ENCODE measurements at regions not wholly inside any gene's neighbourhood (a gene's known extent, or its start where the extent isn't known, plus 50 kb on each side); places are given as distances from the start of the nearest gene placed in this dataset.

DNA sequence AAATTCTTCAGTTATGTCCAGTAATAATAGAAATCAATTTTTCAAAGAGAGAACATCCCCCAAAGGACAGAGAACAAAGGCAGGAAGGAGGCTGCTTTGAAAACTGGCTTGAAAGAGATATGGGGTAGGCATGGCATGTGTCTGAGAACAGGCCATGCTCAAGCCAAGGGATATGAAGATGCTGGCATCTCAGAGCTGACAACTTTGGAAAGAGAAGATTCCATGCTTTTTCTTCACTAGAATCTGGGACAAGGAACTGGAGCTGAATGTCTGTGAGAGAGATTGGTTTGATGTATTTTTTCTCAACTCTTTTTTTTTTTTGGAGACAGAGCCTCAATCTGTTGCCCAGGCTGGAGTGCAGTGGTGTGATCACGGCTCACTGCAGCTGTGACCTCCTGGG, 139.8 kb upstream of the DLX2 start:
- Histone ChIP-seq H3K9ac (ENCODE audit: low read depth in 1 of 3, low read length in 3 of 3) (no peak overlapping the region), H3K27me3 (ENCODE audit: control insufficient read depth in 3 of 3, insufficient read depth in 3 of 3, low read length in 3 of 3) (no peaks in the 10 kb centered on the region), H3K36me3 (ENCODE audit: control insufficient read depth in 3 of 3, insufficient read depth in 3 of 3, low read length in 3 of 3) (no peaks in the 10 kb centered on the region), H3K4me1 (ENCODE audit: control insufficient read depth in 3 of 3, insufficient read depth in 3 of 3, low read length in 3 of 3) (no peaks in the 10 kb centered on the region), H3K27ac (ENCODE audit: low read depth, low read length) (no peak overlapping the region), H3K9me3 (ENCODE audit: control insufficient read depth in 3 of 3, low read length in 3 of 3) (no peaks in the 10 kb centered on the region), H3K4me3 (ENCODE audit: low read length in 3 of 3) (no peak overlapping the region)

- Histone ChIP-seq H3K27me3 (ENCODE audit: control insufficient read depth in 3 of 3, insufficient read depth in 3 of 3, low read length in 3 of 3) (no peaks in the 10 kb centered on the region), H3K9me3 (ENCODE audit: control insufficient read depth in 3 of 3, low read length in 3 of 3) (no peaks in the 10 kb centered on the region), H3K4me1 (ENCODE audit: control insufficient read depth in 3 of 3, insufficient read depth in 3 of 3, low read length in 3 of 3) (no peaks in the 10 kb centered on the region), H3K27ac (ENCODE audit: low read depth, low read length) (no peak overlapping the region), H3K36me3 (ENCODE audit: control insufficient read depth in 3 of 3, insufficient read depth in 3 of 3, low read length in 3 of 3) (no peaks in the 10 kb centered on the region), H3K9ac (ENCODE audit: low read depth in 1 of 3, low read length in 3 of 3) (no peak overlapping the region), H3K4me3 (ENCODE audit: low read length in 3 of 3) (no peak overlapping the region)
Measured at GRCh38 chr2:172242961-172243360, 140.3 kb upstream of the DLX2 start.

DNA sequence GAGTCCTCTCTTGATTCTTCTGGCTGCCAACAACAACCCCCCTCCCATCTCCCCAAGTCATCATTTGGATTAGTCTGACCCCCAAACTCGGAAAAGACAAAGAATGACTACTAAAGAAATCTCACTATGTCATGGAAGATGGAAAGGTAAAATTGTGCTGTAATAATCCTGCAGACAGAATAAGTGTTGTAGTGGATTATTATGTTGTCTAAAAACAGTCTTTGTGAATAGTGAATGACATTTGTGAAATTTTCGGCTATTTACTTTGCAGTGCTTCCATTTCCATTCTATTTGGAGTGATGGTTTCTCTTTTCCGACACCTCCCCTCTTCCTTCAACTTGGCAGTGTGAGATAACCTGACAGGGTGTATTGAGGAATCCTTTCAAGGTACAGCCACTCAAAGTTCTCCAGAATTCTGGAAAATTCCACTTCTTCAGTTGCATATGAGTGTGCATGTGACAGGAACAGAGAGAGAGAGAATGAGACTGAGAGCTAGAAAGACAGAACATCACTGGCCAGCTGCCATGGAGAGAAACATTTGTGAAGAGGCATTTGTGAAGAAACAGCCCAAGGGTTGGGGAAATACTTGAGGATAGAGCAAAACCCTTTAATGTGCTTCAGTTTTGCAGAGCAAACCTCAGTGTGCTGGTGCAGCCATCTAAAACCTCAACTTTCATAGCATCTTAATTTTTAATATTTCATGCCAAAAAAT, 141.9 kb upstream of the DLX2 start:
- H3K4me1 ChIP-seq (ENCODE audit: control insufficient read depth in 3 of 3, insufficient read depth in 3 of 3, low read length in 3 of 3) = no peaks in the 10 kb centered on the region
- H3K9me3 ChIP-seq (ENCODE audit: control insufficient read depth in 3 of 3, low read length in 3 of 3) = no peaks in the 10 kb centered on the region
- H3K27me3 ChIP-seq (ENCODE audit: control insufficient read depth in 3 of 3, insufficient read depth in 3 of 3, low read length in 3 of 3) = no peaks in the 10 kb centered on the region
- H3K27ac ChIP-seq (ENCODE audit: low read depth, low read length) = no peak overlapping the region
- no peaks in the 10 kb centered on the region for H3K36me3 ChIP-seq (ENCODE audit: control insufficient read depth in 3 of 3, insufficient read depth in 3 of 3, low read length in 3 of 3)
- no peak overlapping the region for H3K9ac ChIP-seq (ENCODE audit: low read depth in 1 of 3, low read length in 3 of 3)
- H3K4me3 ChIP-seq (ENCODE audit: low read length in 3 of 3) = no peak overlapping the region

GRCh38 chr2:172246649-172247048, 143.9 kb upstream of the DLX2 start:
- H3K4me3 ChIP-seq (ENCODE audit: low read length in 3 of 3) = no peak overlapping the region
- no peaks in the 10 kb centered on the region for H3K27me3 ChIP-seq (ENCODE audit: control insufficient read depth in 3 of 3, insufficient read depth in 3 of 3, low read length in 3 of 3)
- H3K4me1 ChIP-seq (ENCODE audit: control insufficient read depth in 3 of 3, insufficient read depth in 3 of 3, low read length in 3 of 3) = peaks cover 0 to 3% (median 0%) of the 10 kb centered on the region in 3 donors
- no peak overlapping the region for H3K9ac ChIP-seq (ENCODE audit: low read depth in 1 of 3, low read length in 3 of 3)
- no peak overlapping the region for H3K27ac ChIP-seq (ENCODE audit: low read depth, low read length)
- H3K9me3 ChIP-seq (ENCODE audit: control insufficient read depth in 3 of 3, low read length in 3 of 3) = no peaks in the 10 kb centered on the region
- H3K36me3 ChIP-seq (ENCODE audit: control insufficient read depth in 3 of 3, insufficient read depth in 3 of 3, low read length in 3 of 3) = no peaks in the 10 kb centered on the region

GRCh38 chr2:172247203-172247602, 144.5 kb upstream of the DLX2 start:
- no peak overlapping the region for H3K27ac ChIP-seq (ENCODE audit: low read depth, low read length)

DNA sequence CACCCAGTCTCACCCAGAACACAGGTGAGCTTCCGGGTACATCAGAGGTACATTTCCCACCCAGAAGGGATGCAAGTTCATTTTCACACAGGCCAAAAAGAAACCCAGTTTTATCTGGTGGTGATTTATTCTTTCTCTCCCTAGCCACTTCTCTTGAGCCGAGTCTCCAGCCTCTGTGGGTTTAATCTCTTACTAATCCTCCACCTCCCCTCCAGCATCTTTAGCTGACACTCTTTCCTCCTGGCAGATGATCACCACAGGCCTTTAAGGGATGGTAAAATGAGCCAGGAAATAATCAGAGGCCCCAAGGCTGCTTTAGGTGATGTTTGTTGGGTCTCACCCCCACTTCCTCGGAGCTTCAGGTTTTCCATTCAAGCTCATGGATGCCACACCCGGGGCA, 145.7 kb upstream of the DLX2 start:
- Histone ChIP-seq H3K9ac (ENCODE audit: low read depth in 1 of 3, low read length in 3 of 3) (no peak overlapping the region), H3K9me3 (ENCODE audit: control insufficient read depth in 3 of 3, low read length in 3 of 3) (no peaks in the 10 kb centered on the region)

More at GRCh38 chr2:172247203-172247602, 144.5 kb upstream of the DLX2 start:
- Histone ChIP-seq H3K27me3 (ENCODE audit: control insufficient read depth in 3 of 3, insufficient read depth in 3 of 3, low read length in 3 of 3) (no peaks in the 10 kb centered on the region), H3K4me1 (ENCODE audit: control insufficient read depth in 3 of 3, insufficient read depth in 3 of 3, low read length in 3 of 3) (peaks cover 0 to 3% (median 0%) of the 10 kb centered on the region in 3 donors), H3K4me3 (ENCODE audit: low read length in 3 of 3) (no peak overlapping the region), H3K36me3 (ENCODE audit: control insufficient read depth in 3 of 3, insufficient read depth in 3 of 3, low read length in 3 of 3) (no peaks in the 10 kb centered on the region), H3K9me3 (ENCODE audit: control insufficient read depth in 3 of 3, low read length in 3 of 3) (no peaks in the 10 kb centered on the region), H3K9ac (ENCODE audit: low read depth in 1 of 3, low read length in 3 of 3) (no peak overlapping the region)

GRCh38 chr2:172248785-172249187, 146.1 kb upstream of the DLX2 start:
- Histone ChIP-seq H3K9me3 (ENCODE audit: control insufficient read depth in 3 of 3, low read length in 3 of 3) (no peaks in the 10 kb centered on the region), H3K4me1 (ENCODE audit: control insufficient read depth in 3 of 3, insufficient read depth in 3 of 3, low read length in 3 of 3) (peaks cover 0 to 5% (median 0%) of the 10 kb centered on the region in 3 donors), H3K27me3 (ENCODE audit: control insufficient read depth in 3 of 3, insufficient read depth in 3 of 3, low read length in 3 of 3) (no peaks in the 10 kb centered on the region), H3K36me3 (ENCODE audit: control insufficient read depth in 3 of 3, insufficient read depth in 3 of 3, low read length in 3 of 3) (no peaks in the 10 kb centered on the region), H3K27ac (ENCODE audit: low read depth, low read length) (no peak overlapping the region), H3K4me3 (ENCODE audit: low read length in 3 of 3) (no peak overlapping the region), H3K9ac (ENCODE audit: low read depth in 1 of 3, low read length in 3 of 3) (no peak overlapping the region)

More for the DNA sequence above, 145.7 kb upstream of the DLX2 start:
- no peak overlapping the region for H3K4me3 ChIP-seq (ENCODE audit: low read length in 3 of 3)
- H3K36me3 ChIP-seq (ENCODE audit: control insufficient read depth in 3 of 3, insufficient read depth in 3 of 3, low read length in 3 of 3) = no peaks in the 10 kb centered on the region
- no peak overlapping the region for H3K27ac ChIP-seq (ENCODE audit: low read depth, low read length)
- H3K27me3 ChIP-seq (ENCODE audit: control insufficient read depth in 3 of 3, insufficient read depth in 3 of 3, low read length in 3 of 3) = no peaks in the 10 kb centered on the region
- peaks cover 0 to 3% (median 0%) of the 10 kb centered on the region in 3 donors for H3K4me1 ChIP-seq (ENCODE audit: control insufficient read depth in 3 of 3, insufficient read depth in 3 of 3, low read length in 3 of 3)

DNA sequence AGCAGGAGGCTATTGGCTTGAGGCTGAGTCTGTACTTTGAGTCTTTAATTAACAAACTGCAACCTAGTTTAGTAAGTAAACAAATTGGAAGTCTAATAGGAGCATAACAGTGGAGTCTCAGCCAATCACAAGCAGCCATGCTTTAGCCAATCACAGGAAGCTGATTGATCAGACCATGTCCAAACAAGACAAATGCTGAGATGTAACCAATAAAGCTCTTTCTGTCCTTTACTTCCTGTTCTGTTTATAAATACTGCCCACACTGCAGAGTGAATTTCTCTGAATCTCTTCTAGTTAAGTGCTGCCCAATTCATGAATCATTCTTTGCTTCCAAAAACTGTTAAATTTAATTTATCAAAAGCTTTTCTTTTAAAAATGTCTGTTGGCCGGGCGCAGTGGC, 146.6 kb upstream of the DLX2 start:
- no peaks in the 10 kb centered on the region for H3K36me3 ChIP-seq (ENCODE audit: control insufficient read depth in 3 of 3, insufficient read depth in 3 of 3, low read length in 3 of 3)
- no peaks in the 10 kb centered on the region for H3K9me3 ChIP-seq (ENCODE audit: control insufficient read depth in 3 of 3, low read length in 3 of 3)
- peaks cover 0 to 5% (median 0%) of the 10 kb centered on the region in 3 donors for H3K4me1 ChIP-seq (ENCODE audit: control insufficient read depth in 3 of 3, insufficient read depth in 3 of 3, low read length in 3 of 3)
- no peak overlapping the region for H3K4me3 ChIP-seq (ENCODE audit: low read length in 3 of 3)
- H3K27me3 ChIP-seq (ENCODE audit: control insufficient read depth in 3 of 3, insufficient read depth in 3 of 3, low read length in 3 of 3) = no peaks in the 10 kb centered on the region
- H3K9ac ChIP-seq (ENCODE audit: low read depth in 1 of 3, low read length in 3 of 3) = no peak overlapping the region
- no peak overlapping the region for H3K27ac ChIP-seq (ENCODE audit: low read depth, low read length)

GRCh38 chr2:172249986-172250385, 147.3 kb upstream of the DLX2 start:
- H3K9ac ChIP-seq (ENCODE audit: low read depth in 1 of 3, low read length in 3 of 3) = no peak overlapping the region
- no peaks in the 10 kb centered on the region for H3K9me3 ChIP-seq (ENCODE audit: control insufficient read depth in 3 of 3, low read length in 3 of 3)
- H3K36me3 ChIP-seq (ENCODE audit: control insufficient read depth in 3 of 3, insufficient read depth in 3 of 3, low read length in 3 of 3) = no peaks in the 10 kb centered on the region
- H3K4me1 ChIP-seq (ENCODE audit: control insufficient read depth in 3 of 3, insufficient read depth in 3 of 3, low read length in 3 of 3) = peaks cover 0 to 5% (median 0%) of the 10 kb centered on the region in 3 donors
- H3K27me3 ChIP-seq (ENCODE audit: control insufficient read depth in 3 of 3, insufficient read depth in 3 of 3, low read length in 3 of 3) = no peaks in the 10 kb centered on the region
- H3K4me3 ChIP-seq (ENCODE audit: low read length in 3 of 3) = no peak overlapping the region
- H3K27ac ChIP-seq (ENCODE audit: low read depth, low read length) = no peak overlapping the region

GRCh38 chr2:172251231-172251630, 148.5 kb upstream of the DLX2 start:
- no peaks in the 10 kb centered on the region for H3K36me3 ChIP-seq (ENCODE audit: control insufficient read depth in 3 of 3, insufficient read depth in 3 of 3, low read length in 3 of 3)
- H3K9me3 ChIP-seq (ENCODE audit: control insufficient read depth in 3 of 3, low read length in 3 of 3) = no peaks in the 10 kb centered on the region
- H3K4me3 ChIP-seq (ENCODE audit: low read length in 3 of 3) = peak overlapping the region in 1 of 3 donors; percentile 14
- H3K27ac ChIP-seq (ENCODE audit: low read depth, low read length) = no peak overlapping the region
- H3K4me1 ChIP-seq (ENCODE audit: control insufficient read depth in 3 of 3, insufficient read depth in 3 of 3, low read length in 3 of 3) = peaks cover 0 to 5% (median 0%) of the 10 kb centered on the region in 3 donors
- H3K27me3 ChIP-seq (ENCODE audit: control insufficient read depth in 3 of 3, insufficient read depth in 3 of 3, low read length in 3 of 3) = no peaks in the 10 kb centered on the region
- H3K9ac ChIP-seq (ENCODE audit: low read depth in 1 of 3, low read length in 3 of 3) = no peak overlapping the region
